BLaER1 treated with 17β-estradiol and CSF1 and Interleukin-3, amounts not matched to agents 10 nM and 100 nM (cell line): ENCODE measurements at regions not wholly inside any gene's neighbourhood (a gene's known extent, or its start where the extent isn't known, plus 50 kb on each side); places are given as distances from the start of the nearest gene placed in this dataset.
"Not testable (repeated sequence)": the region's sequence is repeated elsewhere in the genome, so short reads cannot be mapped to it uniquely, and the experiment has no call there.

Source experiments
- H3K27ac ChIP-seq, 11 experiments: shearing (Covaris generic); formaldehyde crosslinking; 2 replicates each; pipeline ENCODE4 v1.8.1; 2022
- H3K27me3 ChIP-seq, 11 experiments: shearing (Covaris generic); formaldehyde crosslinking; 2 replicates each; pipeline ENCODE4 v1.8.1; 2022
- H3K36me3 ChIP-seq, 11 experiments: shearing (Covaris generic); formaldehyde crosslinking; 2 replicates each; pipeline ENCODE4 v1.8.1; 2022
- H3K4me1 ChIP-seq, 10 experiments: shearing (Covaris generic); formaldehyde crosslinking; 2 replicates each; pipeline ENCODE4 v1.8.1; 2022
- H3K4me2 ChIP-seq, 11 experiments: shearing (Covaris generic); formaldehyde crosslinking; 2 replicates each; pipeline ENCODE4 v1.8.1; 2022
- H3K4me3 ChIP-seq, 10 experiments: shearing (Covaris generic); formaldehyde crosslinking; 2 replicates each; pipeline ENCODE4 v1.8.1; 2022
- H3K9ac ChIP-seq, 11 experiments: shearing (Covaris generic); formaldehyde crosslinking; 2 replicates each; pipeline ENCODE4 v1.8.1; 2022
- H3K9me3 ChIP-seq, 11 experiments: shearing (Covaris generic); formaldehyde crosslinking; replicated peaks in 1 of 11; 2 replicates each; pipeline ENCODE4 v1.8.1; 2022
- H4K20me1 ChIP-seq, 11 experiments: shearing (Covaris generic); formaldehyde crosslinking; 2 replicates each; pipeline ENCODE4 v1.8.1; 2022
- Cebpa-rat ChIP-seq, 11 experiments: shearing (Covaris generic); IDR thresholded peaks; 2 replicates each; pipeline ENCODE4 v1.8.1; 2022

DNA sequence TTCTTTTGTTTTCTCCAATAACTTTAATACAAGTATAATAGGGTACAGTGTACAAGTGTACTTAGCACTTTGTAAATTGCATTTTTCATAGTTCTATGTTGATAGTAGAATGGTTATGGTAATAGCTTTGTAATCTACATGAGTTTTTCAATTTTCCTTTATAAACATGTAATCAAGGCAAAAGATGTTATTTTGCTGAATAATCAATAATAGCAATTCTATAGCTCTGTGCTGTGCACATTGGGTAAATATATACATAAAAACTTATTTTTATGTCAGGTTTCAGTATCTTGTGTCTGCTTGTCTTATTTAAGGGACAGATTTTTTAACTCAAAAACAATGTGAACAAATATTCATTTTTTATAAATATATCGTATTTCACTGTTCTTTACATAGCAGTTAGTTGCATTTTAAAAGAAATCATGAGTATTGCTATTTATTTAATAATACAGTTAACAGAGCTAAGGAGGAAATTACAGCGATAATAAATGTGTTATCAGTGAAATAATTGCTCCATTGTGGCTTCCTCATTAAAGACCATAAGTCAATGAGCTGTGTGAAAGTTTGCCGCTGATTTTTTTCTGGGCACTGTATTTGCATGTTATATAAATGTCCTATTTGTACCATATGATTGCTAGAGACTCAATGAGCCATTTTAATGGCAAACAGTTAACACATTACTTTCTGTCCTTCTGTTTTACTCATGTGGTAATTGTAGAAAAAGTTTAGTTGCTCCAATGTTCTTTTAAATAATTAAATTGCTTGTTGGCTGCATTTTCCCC is 214.6 kb upstream of the STAC start:
- H3K9me3 ChIP-seq, result no peaks in the 10 kb centered on the region
- no peak overlapping the region for H3K27ac ChIP-seq
- H3K36me3 ChIP-seq, result no peaks in the 10 kb centered on the region
- no peak for TF ChIP-seq Cebpa-rat (IDR thresholded peaks at IDR 0.05)
- no peaks in the 10 kb centered on the region for H3K27me3 ChIP-seq
- no peak overlapping the region for H3K4me3 ChIP-seq
- H3K4me2 ChIP-seq, result no peak overlapping the region
- H3K9ac ChIP-seq, result no peak overlapping the region
- peaks cover 0 to 16% (median 0%) of the 10 kb centered on the region in 10 experiments; a peak in 7 of 20 replicates for H3K4me1 ChIP-seq
- no peaks in the 10 kb centered on the region for H4K20me1 ChIP-seq

DNA sequence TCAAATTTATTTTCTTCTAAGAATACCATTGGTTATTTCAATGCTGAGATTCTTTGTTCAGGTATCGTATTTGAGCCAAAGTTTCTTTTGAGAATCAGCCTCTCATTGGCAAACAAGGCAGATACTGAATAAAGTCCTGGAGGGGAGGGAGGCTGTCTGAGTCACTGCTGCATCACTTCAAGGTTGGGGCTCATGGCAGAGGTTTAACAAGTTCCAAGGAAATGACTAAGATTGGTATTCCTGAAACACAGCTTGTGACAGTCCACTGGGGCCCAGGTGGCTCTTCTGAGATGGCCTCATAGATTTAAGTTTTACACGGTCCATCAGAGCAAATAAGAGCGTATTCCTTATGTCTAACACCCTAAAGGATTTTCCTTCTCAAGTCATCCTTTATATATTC is 213.8 kb upstream of the STAC start:
- peaks cover 0 to 8% (median 0%) of the 10 kb centered on the region in 10 experiments; a peak in 6 of 20 replicates for H3K4me1 ChIP-seq
- H3K9ac ChIP-seq, result no peak overlapping the region
- no peak overlapping the region for H3K4me2 ChIP-seq

DNA sequence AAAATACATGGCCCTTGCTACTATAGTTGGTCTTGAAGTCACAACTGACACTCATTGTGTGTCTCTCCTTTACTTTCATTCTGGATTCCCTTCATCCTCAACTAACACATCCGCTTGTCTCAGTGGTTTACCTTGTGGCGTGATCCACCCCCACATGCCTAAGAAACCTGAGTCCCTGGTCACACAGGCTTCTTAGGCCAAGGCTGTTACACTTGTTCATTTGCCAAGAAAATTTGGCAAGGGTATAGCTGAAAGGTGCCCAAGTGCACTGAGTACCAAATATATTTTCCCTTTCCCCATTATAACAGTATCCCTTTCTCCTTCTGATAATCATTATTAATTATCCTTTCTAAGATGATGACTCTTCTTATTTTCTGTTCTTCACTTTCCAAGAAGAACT is 207.6 kb upstream of the STAC start:
- Histone ChIP-seq H3K4me3 (no peak overlapping the region), H4K20me1 (no peaks in the 10 kb centered on the region), H3K9me3 (no peaks in the 10 kb centered on the region), H3K9ac (no peak overlapping the region), H3K36me3 (no peaks in the 10 kb centered on the region), H3K27ac (no peak overlapping the region), H3K4me1 (no peaks in the 10 kb centered on the region), H3K27me3 (no peaks in the 10 kb centered on the region), H3K4me2 (no peak overlapping the region)
- no peak for TF ChIP-seq Cebpa-rat (IDR thresholded peaks at IDR 0.05)

More for the DNA sequence above, 213.8 kb upstream of the STAC start:
- Histone ChIP-seq H3K36me3 (no peaks in the 10 kb centered on the region), H4K20me1 (no peaks in the 10 kb centered on the region), H3K9me3 (no peaks in the 10 kb centered on the region), H3K27me3 (no peaks in the 10 kb centered on the region), H3K27ac (no peak overlapping the region), H3K4me3 (no peak overlapping the region)
- TF ChIP-seq Cebpa-rat (IDR thresholded peaks at IDR 0.05), result no peak

DNA sequence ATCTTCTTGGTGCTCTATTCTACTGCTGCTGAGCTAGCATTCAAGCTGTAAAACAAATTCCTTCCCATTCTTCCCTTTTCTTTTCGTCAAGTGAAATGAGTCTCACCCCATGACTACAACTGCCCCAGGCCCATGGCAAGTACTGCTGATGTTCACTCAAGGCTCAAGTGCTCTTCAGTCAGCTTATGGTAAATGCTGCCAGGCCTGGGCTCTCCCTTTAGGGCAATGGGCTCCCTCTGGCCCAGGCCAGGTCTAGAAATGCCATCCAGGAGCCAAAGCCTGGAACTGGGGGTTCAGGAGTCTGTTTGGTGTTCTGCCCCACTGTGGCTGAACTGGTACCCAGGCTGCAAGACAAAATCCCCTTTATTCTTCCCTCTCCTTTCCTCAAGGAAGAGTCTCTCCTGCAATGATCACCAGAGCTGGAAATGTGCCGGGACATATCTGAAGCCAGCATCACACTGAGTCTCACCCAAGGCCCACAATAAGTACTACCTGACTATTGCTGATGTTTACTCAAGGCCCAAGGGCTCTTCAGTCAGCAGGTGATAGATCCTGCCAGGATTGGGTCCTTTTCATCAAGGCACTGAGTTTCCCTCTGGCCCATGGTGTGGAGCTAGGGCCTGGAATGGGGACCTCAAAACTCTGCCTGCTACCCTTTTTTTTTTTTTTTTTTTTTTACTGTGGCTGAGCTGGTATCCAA is 205.0 kb upstream of the STAC start:
- H3K9me3 ChIP-seq, result no peaks in the 10 kb centered on the region
- TF ChIP-seq Cebpa-rat (IDR thresholded peaks at IDR 0.05), result no peak
- H3K4me3 ChIP-seq, result no peak overlapping the region
- no peak overlapping the region for H3K27ac ChIP-seq
- no peaks in the 10 kb centered on the region for H3K36me3 ChIP-seq
- H3K4me1 ChIP-seq, result no peaks in the 10 kb centered on the region
- H3K27me3 ChIP-seq, result no peaks in the 10 kb centered on the region
- H4K20me1 ChIP-seq, result no peaks in the 10 kb centered on the region
- H3K4me2 ChIP-seq, result no peak overlapping the region
- H3K9ac ChIP-seq, result no peak overlapping the region

DNA sequence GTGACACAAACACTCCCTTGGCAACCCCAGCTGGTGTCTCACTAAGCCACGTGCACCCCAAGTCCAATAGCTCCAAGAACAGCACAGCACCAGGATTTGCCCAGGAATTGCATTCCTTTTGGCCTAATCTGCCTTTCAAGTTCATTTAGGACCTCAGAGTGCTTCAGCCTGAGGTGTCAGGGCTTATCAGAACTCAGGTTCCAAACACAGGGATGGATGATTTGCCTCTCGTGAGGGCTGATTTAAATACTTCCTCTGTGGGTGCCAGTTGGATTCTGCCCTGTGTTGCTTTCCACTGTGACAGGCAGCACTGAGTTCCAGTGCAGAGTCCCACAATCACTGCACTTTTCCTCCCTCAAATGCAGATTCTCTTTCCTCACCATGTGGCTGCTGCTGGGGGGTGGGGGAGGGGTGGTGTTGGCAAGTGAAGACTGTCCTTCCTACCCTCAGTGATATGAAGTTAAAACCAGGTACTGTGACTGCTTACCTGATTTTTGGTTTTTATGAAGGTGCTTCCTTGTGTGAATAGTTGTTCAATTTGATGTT is 204.3 kb upstream of the STAC start:
- H3K27ac ChIP-seq, result no peak overlapping the region
- H4K20me1 ChIP-seq, result no peaks in the 10 kb centered on the region
- no peaks in the 10 kb centered on the region for H3K36me3 ChIP-seq
- H3K9ac ChIP-seq, result no peak overlapping the region
- no peak for TF ChIP-seq Cebpa-rat (IDR thresholded peaks at IDR 0.05)
- H3K4me2 ChIP-seq, result no peak overlapping the region
- H3K4me3 ChIP-seq, result no peak overlapping the region
- no peaks in the 10 kb centered on the region for H3K27me3 ChIP-seq
- no peaks in the 10 kb centered on the region for H3K4me1 ChIP-seq
- H3K9me3 ChIP-seq, result no peaks in the 10 kb centered on the region

DNA sequence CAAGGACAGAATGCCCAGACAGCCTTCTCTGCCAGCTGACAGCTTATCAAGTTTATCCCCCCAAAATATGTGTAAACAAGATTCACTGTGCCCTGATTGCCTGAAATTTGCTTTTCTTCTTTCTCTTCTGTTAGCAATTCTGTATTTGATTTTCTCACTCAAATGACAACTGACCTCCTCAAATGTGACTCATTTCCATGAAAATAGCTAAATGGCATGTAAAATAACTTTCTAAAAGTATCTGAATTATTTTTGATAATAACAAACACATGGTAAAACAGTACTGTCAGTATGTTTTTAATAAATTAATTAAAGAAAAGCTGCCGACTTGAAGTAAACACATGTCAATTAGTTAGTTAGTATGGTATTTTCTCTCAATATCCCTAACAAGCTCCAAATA is 202.3 kb upstream of the STAC start:
- Histone ChIP-seq H4K20me1 (no peaks in the 10 kb centered on the region), H3K9me3 (no peaks in the 10 kb centered on the region), H3K4me2 (no peak overlapping the region), H3K9ac (no peak overlapping the region), H3K4me1 (no peaks in the 10 kb centered on the region), H3K27ac (no peak overlapping the region), H3K4me3 (no peak overlapping the region), H3K27me3 (no peaks in the 10 kb centered on the region), H3K36me3 (no peaks in the 10 kb centered on the region)
- TF ChIP-seq Cebpa-rat (IDR thresholded peaks at IDR 0.05), result no peak

DNA sequence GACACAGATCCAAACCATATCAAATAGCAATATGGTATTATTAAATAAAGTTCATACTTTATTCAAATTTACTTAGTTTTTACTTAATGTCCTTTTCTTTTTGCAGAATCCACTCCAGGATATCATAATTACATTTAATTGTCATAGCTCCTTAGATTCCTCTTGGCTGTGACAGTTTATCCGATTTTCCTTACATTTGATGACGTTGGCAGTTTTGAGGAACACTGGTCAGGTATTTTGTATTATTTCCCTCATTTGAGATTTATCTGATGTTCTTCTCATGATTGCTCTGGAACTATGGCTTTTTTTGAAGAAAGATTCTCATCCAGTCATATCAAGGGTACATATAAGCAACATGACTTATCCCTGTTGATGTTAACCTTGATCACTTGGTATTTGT is 198.3 kb upstream of the STAC start:
- H3K27ac ChIP-seq, result no peak overlapping the region
- no peaks in the 10 kb centered on the region for H4K20me1 ChIP-seq
- no peak overlapping the region for H3K4me2 ChIP-seq
- H3K36me3 ChIP-seq, result no peaks in the 10 kb centered on the region
- H3K9ac ChIP-seq, result no peak overlapping the region
- H3K9me3 ChIP-seq, result no peaks in the 10 kb centered on the region
- no peak overlapping the region for H3K4me3 ChIP-seq
- H3K4me1 ChIP-seq, result no peaks in the 10 kb centered on the region
- no peaks in the 10 kb centered on the region for H3K27me3 ChIP-seq
- TF ChIP-seq Cebpa-rat (IDR thresholded peaks at IDR 0.05), result no peak

DNA sequence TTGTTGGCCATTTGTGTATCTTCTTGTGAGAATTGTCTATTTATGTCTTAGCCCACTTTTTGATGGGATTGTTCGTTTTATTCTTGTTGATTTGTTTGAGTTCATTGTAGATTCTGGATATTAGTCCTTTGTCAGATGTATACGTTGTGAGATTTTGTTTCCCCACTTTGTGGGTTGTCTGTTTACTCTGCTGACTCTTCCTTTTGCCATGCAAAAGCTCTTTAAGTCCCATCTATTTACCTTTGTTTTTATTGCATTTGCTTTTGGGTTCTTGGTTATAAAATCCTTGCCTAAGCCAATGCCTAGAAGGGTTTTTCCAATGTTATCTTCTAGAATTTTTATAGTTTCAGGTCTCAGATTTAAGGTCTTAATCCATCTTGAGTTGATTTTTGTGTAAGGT is 193.1 kb upstream of the STAC start:
- not testable (repeated sequence) for H3K9ac ChIP-seq, H3K4me2 ChIP-seq, H3K36me3 ChIP-seq, H3K4me3 ChIP-seq, H3K4me1 ChIP-seq, H4K20me1 ChIP-seq, H3K27me3 ChIP-seq, H3K9me3 ChIP-seq, H3K27ac ChIP-seq

DNA sequence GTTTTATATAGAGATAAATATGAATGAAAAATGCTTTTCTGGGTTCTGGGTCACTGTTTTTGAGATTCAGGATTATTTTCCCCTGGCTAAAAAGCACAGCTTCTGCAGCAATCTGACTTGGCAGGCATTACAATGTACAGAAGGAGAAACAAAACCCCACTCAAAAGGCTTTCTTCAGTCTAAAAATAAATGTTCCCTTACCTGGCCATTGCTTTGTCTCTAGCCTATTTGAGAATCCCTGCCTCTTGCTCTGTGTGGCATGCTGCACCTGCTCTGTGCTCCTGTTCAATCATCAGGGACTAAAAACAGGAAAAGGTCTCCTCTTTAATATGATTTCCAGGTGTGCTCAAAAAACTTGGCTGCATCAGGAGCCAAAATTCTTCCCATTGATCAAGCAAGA is 187.4 kb upstream of the STAC start:
- H3K27ac ChIP-seq, result no peak overlapping the region
- no peaks in the 10 kb centered on the region for H3K27me3 ChIP-seq
- H4K20me1 ChIP-seq, result no peaks in the 10 kb centered on the region
- no peaks in the 10 kb centered on the region for H3K36me3 ChIP-seq
- no peak overlapping the region for H3K4me2 ChIP-seq
- H3K9me3 ChIP-seq, result peaks cover 0 to 7% (median 0%) of the 10 kb centered on the region in 11 experiments; a peak in 2 of 22 replicates
- H3K9ac ChIP-seq, result no peak overlapping the region
- H3K4me3 ChIP-seq, result no peak overlapping the region
- TF ChIP-seq Cebpa-rat (IDR thresholded peaks at IDR 0.05), result no peak
- H3K4me1 ChIP-seq, result no peaks in the 10 kb centered on the region; a peak in 1 of 20 replicates

DNA sequence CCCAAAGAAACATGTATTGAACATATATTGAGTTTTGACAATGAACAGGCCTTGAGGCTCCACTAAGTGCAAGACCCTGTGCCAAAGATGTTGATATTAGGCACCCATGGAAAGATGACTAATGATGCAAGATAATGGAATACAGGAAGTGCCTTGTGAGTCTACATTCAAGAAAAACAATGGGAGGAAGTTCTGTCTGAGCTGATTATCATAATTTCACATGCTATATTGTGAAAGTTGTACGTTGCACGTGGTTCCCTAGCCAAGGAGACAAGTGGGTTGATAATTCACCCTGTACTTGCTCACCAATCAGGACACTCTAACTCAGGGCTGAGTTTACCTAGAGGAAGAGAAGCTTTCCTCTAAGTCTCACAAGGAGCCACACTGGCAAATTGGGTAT is 186.9 kb upstream of the STAC start:
- H3K4me2 ChIP-seq, result peak overlapping the region in 1 of 11 experiments; percentile 32; a peak in 1 of 22 replicates
- no peak for TF ChIP-seq Cebpa-rat (IDR thresholded peaks at IDR 0.05)
- H3K4me3 ChIP-seq, result no peak overlapping the region

More for the DNA sequence above, 186.9 kb upstream of the STAC start:
- Histone ChIP-seq H3K9ac (no peak overlapping the region), H4K20me1 (no peaks in the 10 kb centered on the region), H3K36me3 (no peaks in the 10 kb centered on the region), H3K27me3 (no peaks in the 10 kb centered on the region), H3K4me1 (no peaks in the 10 kb centered on the region; a peak in 1 of 20 replicates), H3K27ac (no peak overlapping the region), H3K9me3 (peaks cover 0 to 7% (median 0%) of the 10 kb centered on the region in 11 experiments; a peak in 2 of 22 replicates)
